SU-DHL-6 (cell line): ENCODE measurements at regions not wholly inside any gene's neighbourhood (a gene's known extent, or its start where the extent isn't known, plus 50 kb on each side); places are given as distances from the start of the nearest gene placed in this dataset.

ENCODE experiments used
- H2AFZ ChIP-seq: fragments of 200-600 bp; sonication (generic); 2 replicates; pipeline ENCODE4 v1.6.1; 2014; ENCODE audit warnings: low read depth, mild to moderate bottlenecking, moderate library complexity, mixed read lengths, antibody characterized with exemption, low read length; ENCODE audit not compliant: severe bottlenecking
- H3F3A ChIP-seq: fragments of 200-600 bp; shearing (Covaris generic); 2 replicates; pipeline ENCODE4 v1.6.0; 2016; ENCODE audit warnings: antibody characterized with exemption, mild to moderate bottlenecking; ENCODE audit not compliant: insufficient read depth
- H3K27ac ChIP-seq: fragments of 200-600 bp; sonication (generic); 2 replicates; pipeline ENCODE4 v1.5.1; 2016; ENCODE audit warnings: low read depth, mild to moderate bottlenecking, low read length, moderate library complexity, mixed read lengths
- H3K27me3 ChIP-seq: fragments of 200-600 bp; sonication (generic), shearing (Covaris generic); 2 replicates; pipeline ENCODE4 v1.6.0; 2014; ENCODE audit warnings: mild to moderate bottlenecking, low read length
- H3K36me3 ChIP-seq: fragments of 200-600 bp; sonication (generic); 2 replicates; pipeline ENCODE4 v1.6.1; 2014; ENCODE audit warnings: mild to moderate bottlenecking, low read length, mixed read lengths
- H3K4me2 ChIP-seq: fragments of 300-600, 200-600 bp; shearing (Covaris generic), sonication (generic); 2 replicates; pipeline ENCODE4 v1.6.0; 2014; ENCODE audit warnings: low read length, low read depth, mild to moderate bottlenecking; ENCODE audit not compliant: poor library complexity, severe bottlenecking
- H3K4me3 ChIP-seq: fragments of 200-600 bp; sonication (generic); 2 replicates; pipeline ENCODE4 v1.5.1; 2014; ENCODE audit warnings: antibody characterized with exemption, low read length, mild to moderate bottlenecking, mixed read lengths; ENCODE audit not compliant: insufficient read depth, poor library complexity, severe bottlenecking
- H3K79me2 ChIP-seq: fragments of 200-600 bp; sonication (generic); 2 replicates; pipeline ENCODE4 v1.6.1; 2014; ENCODE audit warnings: mild to moderate bottlenecking, low read length, moderate library complexity; ENCODE audit not compliant: insufficient read depth
- H3K9ac ChIP-seq: fragments of 200-600 bp; sonication (generic); 2 replicates; pipeline ENCODE4 v1.7.0; 2014; ENCODE audit warnings: mild to moderate bottlenecking, low read length
- H3K9me2 ChIP-seq: fragments of 200-600 bp; sonication (generic); replicated peaks from 2 replicates; pipeline ENCODE4 v1.6.1; 2014; ENCODE audit warnings: low read length; ENCODE audit not compliant: insufficient read depth
- H3K9me3 ChIP-seq: fragments of 200-600 bp; sonication (generic); 2 replicates; pipeline ENCODE4 v1.6.1; 2014; ENCODE audit warnings: low read length, mixed read lengths; ENCODE audit not compliant: insufficient read depth
- H4K20me1 ChIP-seq: fragments of 200-600 bp; sonication (generic); 2 replicates; pipeline ENCODE4 v1.6.1; 2014; ENCODE audit warnings: low read depth, mild to moderate bottlenecking, antibody characterized with exemption, low read length, moderate library complexity, mixed read lengths
- CTCF ChIP-seq: fragments of 200-600 bp; sonication (generic); IDR thresholded peaks from one replicate; pipeline ENCODE4 v1.5.1; 2017; ENCODE audit warnings: antibody characterized with exemption, mild to moderate bottlenecking, low read length, moderate library complexity; ENCODE audit not compliant: insufficient read depth, poor library complexity, severe bottlenecking
- EZH2phosphoT487 ChIP-seq: fragments of 200-600 bp; sonication (generic), shearing (Covaris generic); conservative IDR thresholded peaks from 2 replicates; pipeline ENCODE4 v1.6.1; 2018; ENCODE audit warnings: mild to moderate bottlenecking, antibody characterized with exemption, low read length, moderate library complexity, mixed read lengths

- TF ChIP-seq EZH2phosphoT487, result no peak
- TF ChIP-seq CTCF, result no peak
- H4K20me1 ChIP-seq, result no peaks in the 10 kb centered on the region
Observed at GRCh38 chr4:128341634-128342033, 54.0 kb upstream of the PGRMC2 start.

DNA sequence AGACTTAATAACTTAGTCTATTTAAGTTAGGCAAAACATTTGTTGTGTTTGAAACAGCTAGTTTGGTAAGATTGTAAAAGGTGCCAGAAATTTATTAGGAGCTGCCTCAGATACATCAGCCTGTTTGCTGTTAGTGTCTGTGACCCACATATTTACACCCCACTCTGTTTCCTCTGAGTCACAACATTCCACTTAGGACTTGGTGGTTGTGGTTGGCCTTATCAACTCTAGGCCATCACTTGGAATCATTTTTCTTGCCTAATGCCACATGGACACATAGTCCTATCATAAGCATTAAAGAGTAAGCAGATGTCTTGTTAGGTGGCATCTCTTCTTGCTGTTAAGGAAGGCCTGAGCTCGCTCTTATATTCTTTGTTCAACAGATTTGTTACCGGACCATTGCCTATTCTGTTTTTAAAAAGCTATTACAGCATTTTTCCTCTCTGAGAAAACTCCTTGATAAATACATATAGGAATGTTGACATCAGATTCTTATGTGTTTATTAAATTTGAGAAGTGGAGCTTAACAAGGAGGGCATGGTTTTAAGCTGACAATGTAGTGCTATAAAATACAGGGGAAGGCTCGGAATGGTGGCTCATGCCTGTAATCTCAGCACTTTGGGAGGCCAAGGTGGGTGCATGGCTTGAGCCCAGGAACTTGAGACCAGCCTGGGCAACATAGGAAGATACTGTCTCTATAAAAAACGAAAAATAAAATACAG lies 51.2 kb upstream of the PGRMC2 start:
- Histone ChIP-seq H3K79me2 (no peaks in the 10 kb centered on the region), H4K20me1 (no peaks in the 10 kb centered on the region), H3K4me3 (no peak overlapping the region), H3K9me2 (no peaks in the 10 kb centered on the region), H3K27ac (no peak overlapping the region), H3F3A (no peaks in the 10 kb centered on the region), H3K36me3 (no peaks in the 10 kb centered on the region), H3K27me3 (no peaks in the 10 kb centered on the region), H3K9ac (no peak overlapping the region), H3K9me3 (no peaks in the 10 kb centered on the region), H3K4me2 (no peak overlapping the region), H2AFZ (no peak overlapping the region)
- TF ChIP-seq EZH2phosphoT487 (no peak), CTCF (no peak)

More at GRCh38 chr4:128341634-128342033, 54.0 kb upstream of the PGRMC2 start:
- no peak overlapping the region for H3K9ac ChIP-seq
- no peaks in the 10 kb centered on the region for H3K79me2 ChIP-seq
- H3F3A ChIP-seq, result no peaks in the 10 kb centered on the region
- H3K27ac ChIP-seq, result no peak overlapping the region
- no peaks in the 10 kb centered on the region for H3K36me3 ChIP-seq
- H3K27me3 ChIP-seq, result no peaks in the 10 kb centered on the region
- H3K9me3 ChIP-seq, result no peaks in the 10 kb centered on the region
- H3K4me3 ChIP-seq, result no peak overlapping the region
- no peak overlapping the region for H3K4me2 ChIP-seq
- H2AFZ ChIP-seq, result no peak overlapping the region
- H3K9me2 ChIP-seq, result no peaks in the 10 kb centered on the region

DNA sequence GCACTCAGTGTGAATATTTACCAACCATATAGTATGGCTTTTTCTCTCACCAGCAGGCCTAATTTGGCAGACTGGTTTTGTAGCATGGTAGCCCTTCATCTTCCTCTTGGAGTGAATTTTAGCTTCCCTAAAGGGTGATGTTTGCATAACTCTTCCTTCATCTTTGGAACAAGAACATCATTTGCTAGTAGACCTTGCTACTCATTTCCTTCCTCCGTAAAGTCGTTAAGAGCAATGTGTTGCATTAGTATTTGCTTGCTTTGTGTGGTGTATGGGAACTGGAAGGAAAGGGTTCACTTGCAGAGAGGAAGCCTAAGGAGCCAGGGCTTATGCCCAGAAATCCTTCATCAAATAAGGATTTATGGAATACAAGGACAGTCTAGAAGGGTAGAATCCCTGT lies 50.2 kb upstream of the PGRMC2 start:
- H3K27ac ChIP-seq, result no peak overlapping the region
- no peaks in the 10 kb centered on the region for H3F3A ChIP-seq
- no peak overlapping the region for H2AFZ ChIP-seq

More for the DNA sequence above, 50.2 kb upstream of the PGRMC2 start:
- Histone ChIP-seq H3K4me3 (no peak overlapping the region), H3K4me2 (no peak overlapping the region), H3K9ac (no peak overlapping the region), H3K9me3 (no peaks in the 10 kb centered on the region), H3K79me2 (no peaks in the 10 kb centered on the region), H3K27me3 (no peaks in the 10 kb centered on the region), H3K9me2 (no peaks in the 10 kb centered on the region), H3K36me3 (no peaks in the 10 kb centered on the region), H4K20me1 (no peaks in the 10 kb centered on the region)
- TF ChIP-seq EZH2phosphoT487, result no peak
- TF ChIP-seq CTCF, result no peak
